ENCODE measurements at regions not wholly inside any gene's neighbourhood (a gene's known extent, or its start where the extent isn't known, plus 50 kb on each side); places are given as distances from the start of the nearest gene placed in this dataset.
A peak's percentile ranks its signal among the peaks of the same experiment; 100 is the strongest.

DNA sequence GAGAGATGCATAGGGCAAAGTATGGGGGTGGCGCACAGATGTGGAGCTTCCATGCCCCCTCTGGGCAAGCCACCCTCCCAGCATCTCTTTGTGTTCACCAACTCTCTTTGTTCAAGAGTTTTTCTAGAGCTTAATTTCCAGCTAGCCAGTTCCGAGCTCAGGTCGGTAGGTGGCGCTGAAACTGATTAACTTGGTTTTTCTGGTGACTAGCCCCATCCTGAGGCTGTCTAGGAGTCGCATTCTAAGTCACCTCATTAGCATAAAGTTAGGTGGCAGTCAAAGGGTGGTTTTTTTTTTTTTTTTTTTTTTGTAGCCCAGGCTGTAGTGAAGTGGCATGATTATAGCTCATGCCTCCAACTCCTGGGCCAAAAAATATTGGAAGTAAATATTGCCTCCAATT lies 476.4 kb downstream of the KDM4C start:
- H3K4me1 ChIP-seq (ENCODE audit: insufficient read depth, low read length, poor library complexity, severe bottlenecking): peaks cover 21% of the 10 kb centered on the region
- no peaks in the 10 kb centered on the region for H3F3A ChIP-seq (ENCODE audit: low read depth)
- no peak overlapping the region for H3K4me3 ChIP-seq (ENCODE audit: low read length, poor library complexity, severe bottlenecking)
- no peaks in the 10 kb centered on the region for H3K79me2 ChIP-seq (ENCODE audit: insufficient read depth, low read length)
- TF ChIP-seq, protein P1, sequence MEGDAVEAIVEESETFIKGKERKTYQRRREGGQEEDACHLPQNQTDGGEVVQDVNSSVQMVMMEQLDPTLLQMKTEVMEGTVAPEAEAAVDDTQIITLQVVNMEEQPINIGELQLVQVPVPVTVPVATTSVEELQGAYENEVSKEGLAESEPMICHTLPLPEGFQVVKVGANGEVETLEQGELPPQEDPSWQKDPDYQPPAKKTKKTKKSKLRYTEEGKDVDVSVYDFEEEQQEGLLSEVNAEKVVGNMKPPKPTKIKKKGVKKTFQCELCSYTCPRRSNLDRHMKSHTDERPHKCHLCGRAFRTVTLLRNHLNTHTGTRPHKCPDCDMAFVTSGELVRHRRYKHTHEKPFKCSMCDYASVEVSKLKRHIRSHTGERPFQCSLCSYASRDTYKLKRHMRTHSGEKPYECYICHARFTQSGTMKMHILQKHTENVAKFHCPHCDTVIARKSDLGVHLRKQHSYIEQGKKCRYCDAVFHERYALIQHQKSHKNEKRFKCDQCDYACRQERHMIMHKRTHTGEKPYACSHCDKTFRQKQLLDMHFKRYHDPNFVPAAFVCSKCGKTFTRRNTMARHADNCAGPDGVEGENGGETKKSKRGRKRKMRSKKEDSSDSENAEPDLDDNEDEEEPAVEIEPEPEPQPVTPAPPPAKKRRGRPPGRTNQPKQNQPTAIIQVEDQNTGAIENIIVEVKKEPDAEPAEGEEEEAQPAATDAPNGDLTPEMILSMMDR (conservative IDR thresholded peaks at IDR 0.05; ENCODE audit: low read length): peak; percentile 58
- TF ChIP-seq EZH2phosphoT487 (IDR thresholded peaks at IDR 0.05; ENCODE audit: borderline replicate concordance): no peak
- no peak overlapping the region for H3K4me2 ChIP-seq (ENCODE audit: low read depth, low read length, poor library complexity, severe bottlenecking)
- H2AFZ ChIP-seq (ENCODE audit: low read length): no peak overlapping the region
- no peaks in the 10 kb centered on the region for H3K9me2 ChIP-seq (replicated peaks; ENCODE audit: low read depth, low read length)
- no peaks in the 10 kb centered on the region for H3K36me3 ChIP-seq (ENCODE audit: insufficient read depth, low read length)
- no peaks in the 10 kb centered on the region for H3K9me3 ChIP-seq (ENCODE audit: insufficient read depth, low read depth, low read length)
- peaks cover 16% of the 10 kb centered on the region for H3K27me3 ChIP-seq (ENCODE audit: insufficient read depth, low read length, poor library complexity, severe bottlenecking)
- no peaks in the 10 kb centered on the region for H4K20me1 ChIP-seq (ENCODE audit: insufficient read depth, low read length, poor library complexity, severe bottlenecking)
- H3K9ac ChIP-seq (ENCODE audit: low read depth, low read length, poor library complexity, severe bottlenecking): no peak overlapping the region

- no peak overlapping the region for H2AFZ ChIP-seq (ENCODE audit: low read length)
- TF ChIP-seq, protein P1 (conservative IDR thresholded peaks at IDR 0.05; ENCODE audit: low read length): no peak
- TF ChIP-seq EZH2phosphoT487 (IDR thresholded peaks at IDR 0.05; ENCODE audit: borderline replicate concordance): no peak
Observed at GRCh38 chr9:7229571-7229970, 471.8 kb downstream of the KDM4C start.

DNA sequence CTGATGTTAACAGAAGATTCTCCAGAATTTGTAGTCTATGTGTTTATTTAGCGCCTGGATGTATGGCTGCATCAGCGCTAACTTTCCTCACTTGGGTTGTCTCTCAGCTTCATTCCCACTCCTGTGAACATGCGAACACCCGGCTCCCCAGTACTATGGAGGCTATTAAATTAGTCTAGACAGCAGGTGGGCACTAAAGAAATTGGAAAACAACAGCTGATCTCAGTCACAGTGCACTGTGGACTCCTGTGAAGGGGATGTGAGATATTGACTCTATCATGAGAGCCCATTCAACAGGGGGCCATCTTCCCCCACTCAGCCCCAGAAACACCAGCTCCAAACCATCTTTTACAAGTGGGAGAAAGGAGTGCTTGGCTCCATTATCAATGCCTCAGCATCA lies 471.0 kb downstream of the KDM4C start:
- Histone ChIP-seq H3K4me1 (ENCODE audit: insufficient read depth, low read length, poor library complexity, severe bottlenecking) (peaks cover 5% of the 10 kb centered on the region), H3K27me3 (ENCODE audit: insufficient read depth, low read length, poor library complexity, severe bottlenecking) (peaks cover 16% of the 10 kb centered on the region), H3K36me3 (ENCODE audit: insufficient read depth, low read length) (no peaks in the 10 kb centered on the region), H3K9me2 (replicated peaks; ENCODE audit: low read depth, low read length) (no peaks in the 10 kb centered on the region), H3K9ac (ENCODE audit: low read depth, low read length, poor library complexity, severe bottlenecking) (no peak overlapping the region), H2AFZ (ENCODE audit: low read length) (no peak overlapping the region), H3K4me3 (ENCODE audit: low read length, poor library complexity, severe bottlenecking) (no peak overlapping the region), H3K9me3 (ENCODE audit: insufficient read depth, low read depth, low read length) (no peaks in the 10 kb centered on the region), H3K4me2 (ENCODE audit: low read depth, low read length, poor library complexity, severe bottlenecking) (no peak overlapping the region), H3K79me2 (ENCODE audit: insufficient read depth, low read length) (no peaks in the 10 kb centered on the region), H4K20me1 (ENCODE audit: insufficient read depth, low read length, poor library complexity, severe bottlenecking) (no peaks in the 10 kb centered on the region), H3F3A (ENCODE audit: low read depth) (no peaks in the 10 kb centered on the region)
- TF ChIP-seq, protein P1 (conservative IDR thresholded peaks at IDR 0.05; ENCODE audit: low read length): no peak
- TF ChIP-seq EZH2phosphoT487 (IDR thresholded peaks at IDR 0.05; ENCODE audit: borderline replicate concordance): no peak

More at GRCh38 chr9:7229571-7229970, 471.8 kb downstream of the KDM4C start:
- no peaks in the 10 kb centered on the region for H4K20me1 ChIP-seq (ENCODE audit: insufficient read depth, low read length, poor library complexity, severe bottlenecking)
- no peaks in the 10 kb centered on the region for H3K9me2 ChIP-seq (replicated peaks; ENCODE audit: low read depth, low read length)
- no peak overlapping the region for H3K9ac ChIP-seq (ENCODE audit: low read depth, low read length, poor library complexity, severe bottlenecking)
- H3F3A ChIP-seq (ENCODE audit: low read depth): no peaks in the 10 kb centered on the region
- no peaks in the 10 kb centered on the region for H3K79me2 ChIP-seq (ENCODE audit: insufficient read depth, low read length)
- no peaks in the 10 kb centered on the region for H3K36me3 ChIP-seq (ENCODE audit: insufficient read depth, low read length)
- H3K4me3 ChIP-seq (ENCODE audit: low read length, poor library complexity, severe bottlenecking): no peak overlapping the region
- peaks cover 5% of the 10 kb centered on the region for H3K4me1 ChIP-seq (ENCODE audit: insufficient read depth, low read length, poor library complexity, severe bottlenecking)
- H3K9me3 ChIP-seq (ENCODE audit: insufficient read depth, low read depth, low read length): no peaks in the 10 kb centered on the region
- peaks cover 16% of the 10 kb centered on the region for H3K27me3 ChIP-seq (ENCODE audit: insufficient read depth, low read length, poor library complexity, severe bottlenecking)
- no peak overlapping the region for H3K4me2 ChIP-seq (ENCODE audit: low read depth, low read length, poor library complexity, severe bottlenecking)

Data from Loucy (cell line).